ENCODE measurements at regions not wholly inside any gene's neighbourhood (a gene's known extent, or its start where the extent isn't known, plus 50 kb on each side); places are given as distances from the start of the nearest gene placed in this dataset.

DNA sequence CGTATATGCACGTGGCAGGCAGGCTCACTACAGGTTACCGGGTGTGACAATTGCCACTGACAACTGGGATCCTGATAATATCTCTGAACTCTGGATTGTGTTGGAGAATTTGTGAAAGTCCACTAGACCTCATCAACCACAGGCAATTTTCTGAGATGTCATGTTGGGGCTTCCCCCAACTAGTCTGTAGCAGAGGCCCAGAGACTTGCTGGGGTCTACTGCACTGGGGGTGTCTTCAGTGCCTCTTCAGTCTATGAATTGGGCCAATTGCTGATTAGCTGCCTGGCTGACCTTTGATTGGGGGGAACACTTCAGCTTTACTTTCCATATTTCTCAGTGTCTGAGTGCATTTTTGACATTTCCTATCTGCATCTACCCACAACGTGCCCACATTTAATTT is 201.5 kb downstream of the MTX2 start:
- no peak for DNase-seq (ENCODE audit: extremely low read depth, low read depth)

DNA sequence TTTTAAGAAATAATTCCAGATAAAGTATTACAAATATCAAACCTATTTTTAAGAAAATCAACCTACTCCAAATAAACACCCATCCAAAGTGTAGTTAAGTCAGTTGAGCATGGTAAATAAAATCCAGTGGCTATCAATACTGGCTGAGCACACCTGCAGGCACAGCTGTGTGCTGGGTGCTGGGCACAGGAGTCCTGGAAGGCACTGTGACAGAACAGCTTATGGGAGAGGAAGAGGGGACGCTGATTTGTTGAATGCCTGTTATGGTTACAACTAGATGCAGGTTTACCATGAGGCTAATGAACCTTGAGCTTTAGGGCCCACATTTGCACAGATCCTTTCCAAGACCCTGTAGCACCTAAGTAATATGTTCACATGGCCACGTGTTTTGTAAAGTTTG is 202.7 kb downstream of the MTX2 start:
- TF ChIP-seq, protein P1, sequence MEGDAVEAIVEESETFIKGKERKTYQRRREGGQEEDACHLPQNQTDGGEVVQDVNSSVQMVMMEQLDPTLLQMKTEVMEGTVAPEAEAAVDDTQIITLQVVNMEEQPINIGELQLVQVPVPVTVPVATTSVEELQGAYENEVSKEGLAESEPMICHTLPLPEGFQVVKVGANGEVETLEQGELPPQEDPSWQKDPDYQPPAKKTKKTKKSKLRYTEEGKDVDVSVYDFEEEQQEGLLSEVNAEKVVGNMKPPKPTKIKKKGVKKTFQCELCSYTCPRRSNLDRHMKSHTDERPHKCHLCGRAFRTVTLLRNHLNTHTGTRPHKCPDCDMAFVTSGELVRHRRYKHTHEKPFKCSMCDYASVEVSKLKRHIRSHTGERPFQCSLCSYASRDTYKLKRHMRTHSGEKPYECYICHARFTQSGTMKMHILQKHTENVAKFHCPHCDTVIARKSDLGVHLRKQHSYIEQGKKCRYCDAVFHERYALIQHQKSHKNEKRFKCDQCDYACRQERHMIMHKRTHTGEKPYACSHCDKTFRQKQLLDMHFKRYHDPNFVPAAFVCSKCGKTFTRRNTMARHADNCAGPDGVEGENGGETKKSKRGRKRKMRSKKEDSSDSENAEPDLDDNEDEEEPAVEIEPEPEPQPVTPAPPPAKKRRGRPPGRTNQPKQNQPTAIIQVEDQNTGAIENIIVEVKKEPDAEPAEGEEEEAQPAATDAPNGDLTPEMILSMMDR (IDR thresholded peaks at IDR 0.05; ENCODE audit: low read depth, low read length): no peak

More for the DNA sequence above, 201.5 kb downstream of the MTX2 start:
- TF ChIP-seq, protein P1 (IDR thresholded peaks at IDR 0.05; ENCODE audit: low read depth, low read length): no peak

DNA sequence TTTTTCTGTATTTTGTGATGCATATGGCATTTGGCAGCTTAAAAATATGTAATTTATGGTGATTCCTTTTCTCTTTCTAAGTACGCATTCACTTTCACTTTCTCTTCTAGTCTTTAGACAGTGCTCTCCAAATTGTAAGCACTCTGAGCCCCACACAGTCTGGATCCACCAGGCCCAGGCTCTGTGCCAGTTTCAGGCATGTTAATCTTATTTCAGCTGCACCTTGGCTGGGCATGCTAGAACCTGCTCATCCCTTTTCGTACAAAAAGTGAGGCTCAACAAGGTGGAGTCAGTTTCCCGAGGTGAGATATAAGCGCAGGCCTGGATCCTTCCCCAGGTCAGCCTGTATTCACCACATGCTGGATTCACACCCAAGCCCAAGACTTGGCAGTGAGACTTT is 203.9 kb downstream of the MTX2 start:
- TF ChIP-seq, protein P1 (IDR thresholded peaks at IDR 0.05; ENCODE audit: low read depth, low read length): no peak
- no peak for DNase-seq (ENCODE audit: extremely low read depth, low read depth)

More for the DNA sequence above, 202.7 kb downstream of the MTX2 start:
- no peak for DNase-seq (ENCODE audit: extremely low read depth, low read depth)

DNA sequence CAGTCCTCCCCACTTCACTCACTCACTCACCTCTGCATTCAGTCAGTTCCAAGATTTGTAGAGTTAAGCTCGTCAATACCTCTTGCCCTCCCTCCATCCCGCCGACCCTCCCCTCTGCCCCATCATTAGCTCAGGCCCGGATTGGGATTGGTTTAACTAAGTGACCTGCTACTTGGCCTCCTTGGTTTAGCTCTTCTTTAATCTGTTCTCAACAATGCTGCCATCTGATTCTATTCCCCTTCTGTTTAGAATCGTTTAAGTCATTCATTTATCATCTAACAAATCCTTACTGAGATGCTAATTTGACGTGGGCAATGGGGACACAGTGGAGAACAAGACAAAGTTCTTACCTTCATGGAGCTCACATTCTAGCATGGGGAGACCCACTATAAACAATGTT is 204.6 kb downstream of the MTX2 start:
- TF ChIP-seq, protein P1 (IDR thresholded peaks at IDR 0.05; ENCODE audit: low read depth, low read length): no peak
- DNase-seq (ENCODE audit: extremely low read depth, low read depth): no peak

DNA sequence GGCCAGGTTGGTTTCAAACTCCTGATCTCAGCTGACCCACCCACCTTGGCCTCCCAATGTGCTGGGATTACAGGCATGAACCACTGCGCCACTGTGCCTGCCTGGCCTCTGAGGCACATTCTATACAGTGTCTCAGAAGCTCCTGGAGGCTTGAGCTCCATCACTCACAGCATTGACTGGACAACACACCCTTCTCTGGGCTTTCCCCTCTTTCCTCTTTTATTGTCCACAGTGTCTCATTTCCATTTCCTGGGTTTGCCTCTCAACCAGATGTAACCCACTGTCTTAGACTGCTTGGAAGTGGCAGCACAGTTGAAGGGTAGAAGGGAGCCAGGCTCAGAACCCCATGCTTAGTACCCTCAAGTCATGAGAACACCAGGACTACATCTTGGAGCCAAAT is 208.1 kb downstream of the MTX2 start:
- no peak for DNase-seq (ENCODE audit: extremely low read depth, low read depth)
- TF ChIP-seq, protein P1 (IDR thresholded peaks at IDR 0.05; ENCODE audit: low read depth, low read length): no peak

DNA sequence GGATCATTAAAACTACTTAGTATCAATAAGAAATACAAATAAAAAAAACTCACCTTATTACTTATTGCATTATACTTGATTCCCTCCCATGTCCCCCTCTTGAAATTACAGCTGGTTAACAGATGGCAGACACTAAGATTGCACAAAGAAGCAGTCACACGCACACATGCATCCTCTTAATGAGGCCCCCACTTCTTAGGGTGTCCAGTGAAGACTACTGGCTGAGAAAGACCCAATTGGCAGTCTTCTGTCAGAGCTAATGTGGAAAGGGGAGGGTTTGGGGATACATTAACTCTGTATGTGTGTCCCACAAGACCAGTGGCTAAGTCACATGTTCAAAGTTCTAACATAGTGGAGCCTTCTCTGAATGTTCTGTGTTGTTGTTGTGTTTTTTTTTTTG is 210.7 kb downstream of the MTX2 start:
- TF ChIP-seq, protein P1 (IDR thresholded peaks at IDR 0.05; ENCODE audit: low read depth, low read length): no peak
- no peak for DNase-seq (ENCODE audit: extremely low read depth, low read depth)

DNA sequence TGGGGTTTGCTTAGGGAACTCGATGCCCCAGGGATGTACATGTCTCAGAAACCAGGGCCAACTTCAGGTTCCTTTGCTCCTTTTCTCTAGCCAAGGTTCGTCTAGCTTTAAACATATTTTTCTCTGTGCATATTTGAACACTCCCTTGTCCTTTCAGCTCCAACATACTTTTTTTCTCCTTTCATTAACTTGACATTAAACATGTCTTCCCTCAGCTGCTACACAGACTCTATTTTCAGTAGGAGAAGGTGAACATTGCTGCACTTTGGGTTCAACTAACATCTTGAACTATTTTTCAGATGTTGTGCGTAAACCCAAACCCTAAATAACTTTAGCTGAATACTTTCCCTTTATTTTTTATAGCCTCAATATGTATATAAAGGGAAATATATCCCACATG is 212.9 kb downstream of the MTX2 start:
- TF ChIP-seq, protein P1 (IDR thresholded peaks at IDR 0.05; ENCODE audit: low read depth, low read length): no peak
- DNase-seq (ENCODE audit: extremely low read depth, low read depth): no peak
